ENCODE measurements at regions not wholly inside any gene's neighbourhood (a gene's known extent, or its start where the extent isn't known, plus 50 kb on each side); places are given as distances from the start of the nearest gene placed in this dataset.
A peak's percentile ranks its signal among the peaks of the same experiment; 100 is the strongest.

GRCh38 chr7:94245500-94245899 lies 149.2 kb upstream of the COL1A2 start:
- TF ChIP-seq BACH2 (CRISPR knock-in tag; IDR thresholded peaks at IDR 0.05; ENCODE audit: borderline replicate concordance) (no peak), TOX (CRISPR knock-in tag; IDR thresholded peaks at IDR 0.05; ENCODE audit: borderline replicate concordance) (no peak), ESRRG (CRISPR knock-in tag; IDR thresholded peaks at IDR 0.05) (no peak), ZFP30 (CRISPR knock-in tag; IDR thresholded peaks at IDR 0.05) (no peak), ARNTL (CRISPR knock-in tag; IDR thresholded peaks at IDR 0.05; ENCODE audit: borderline replicate concordance, low read depth) (no peak)
- ATAC-seq = no peak

- TF ChIP-seq RARB (CRISPR knock-in tag; IDR thresholded peaks at IDR 0.05) = no peak
- no peak for TF ChIP-seq ZFP30 (CRISPR knock-in tag; IDR thresholded peaks at IDR 0.05)
- TF ChIP-seq ZNF8 (CRISPR knock-in tag; IDR thresholded peaks at IDR 0.05) = no peak
- TF ChIP-seq BACH2 (CRISPR knock-in tag; IDR thresholded peaks at IDR 0.05; ENCODE audit: borderline replicate concordance) = no peak
- TF ChIP-seq CREB5 (CRISPR knock-in tag; IDR thresholded peaks at IDR 0.05; ENCODE audit: low read depth) = no peak
- TF ChIP-seq CSDC2 (CRISPR knock-in tag; IDR thresholded peaks at IDR 0.05) = no peak
- TF ChIP-seq CSRNP3 (CRISPR knock-in tag; IDR thresholded peaks at IDR 0.05) = no peak
- TF ChIP-seq POU6F1 (CRISPR knock-in tag; IDR thresholded peaks at IDR 0.05; ENCODE audit: borderline replicate concordance, low read depth) = no peak
- no peak for TF ChIP-seq ZNF70 (CRISPR knock-in tag; IDR thresholded peaks at IDR 0.05)
- no peak for TF ChIP-seq ARNTL (CRISPR knock-in tag; IDR thresholded peaks at IDR 0.05; ENCODE audit: borderline replicate concordance, low read depth)
- no peak for TF ChIP-seq ZC3H10 (CRISPR knock-in tag; IDR thresholded peaks at IDR 0.05)
- TF ChIP-seq ESRRG (CRISPR knock-in tag; IDR thresholded peaks at IDR 0.05) = no peak
- no peak for TF ChIP-seq ZFP3 (CRISPR knock-in tag; IDR thresholded peaks at IDR 0.05)
- TF ChIP-seq ZNF565 (CRISPR knock-in tag; conservative IDR thresholded peaks at IDR 0.05; ENCODE audit: low read depth) = no peak
- no peak for TF ChIP-seq TOX (CRISPR knock-in tag; IDR thresholded peaks at IDR 0.05; ENCODE audit: borderline replicate concordance)
- ATAC-seq = no peak
These were observed 146.7 kb upstream of the COL1A2 start for GRCh38 chr7:94247970-94248369.

- TF ChIP-seq PATZ1 (CRISPR knock-in tag; IDR thresholded peaks at IDR 0.05; ENCODE audit: borderline replicate concordance) (no peak), ISL1 (CRISPR knock-in tag; IDR thresholded peaks at IDR 0.05) (no peak), ZNF8 (CRISPR knock-in tag; IDR thresholded peaks at IDR 0.05) (no peak), OSR1 (CRISPR knock-in tag; IDR thresholded peaks at IDR 0.05) (no peak), ARNTL (CRISPR knock-in tag; IDR thresholded peaks at IDR 0.05; ENCODE audit: borderline replicate concordance, low read depth) (no peak), CSDC2 (CRISPR knock-in tag; IDR thresholded peaks at IDR 0.05) (no peak), CSRNP3 (CRISPR knock-in tag; IDR thresholded peaks at IDR 0.05) (no peak), GLIS3 (CRISPR knock-in tag; IDR thresholded peaks at IDR 0.05) (no peak), ESRRG (CRISPR knock-in tag; IDR thresholded peaks at IDR 0.05) (no peak), ZFP3 (CRISPR knock-in tag; IDR thresholded peaks at IDR 0.05) (no peak), ZNF70 (CRISPR knock-in tag; IDR thresholded peaks at IDR 0.05) (no peak), ZFP30 (CRISPR knock-in tag; IDR thresholded peaks at IDR 0.05) (no peak), PPARA (CRISPR knock-in tag; IDR thresholded peaks at IDR 0.05; ENCODE audit: borderline replicate concordance) (no peak), RARB (CRISPR knock-in tag; IDR thresholded peaks at IDR 0.05) (no peak)
- no peak; the same call in 2 of the 3 replicates for ATAC-seq
These were observed 145.1 kb upstream of the COL1A2 start for GRCh38 chr7:94249631-94250030.

GRCh38 chr7:94250124-94250523 lies 144.6 kb upstream of the COL1A2 start:
- peak; percentile 70 for ATAC-seq
- TF ChIP-seq CREB5 (CRISPR knock-in tag; IDR thresholded peaks at IDR 0.05; ENCODE audit: low read depth) = no peak
- no peak for TF ChIP-seq ZFP3 (CRISPR knock-in tag; IDR thresholded peaks at IDR 0.05)
- TF ChIP-seq POU6F1 (CRISPR knock-in tag; IDR thresholded peaks at IDR 0.05; ENCODE audit: borderline replicate concordance, low read depth) = no peak
- peak; percentile 57; the same call in 1 of the 2 replicates for TF ChIP-seq TCF4 (CRISPR knock-in tag; IDR thresholded peaks at IDR 0.05; ENCODE audit: borderline replicate concordance)
- peak; percentile 96 for TF ChIP-seq ZC3H10 (CRISPR knock-in tag; IDR thresholded peaks at IDR 0.05)
- no peak for TF ChIP-seq ZNF565 (CRISPR knock-in tag; conservative IDR thresholded peaks at IDR 0.05; ENCODE audit: low read depth)
- TF ChIP-seq GLIS3 (CRISPR knock-in tag; IDR thresholded peaks at IDR 0.05) = peak; percentile 47; the same call in 1 of the 2 replicates
- peak; percentile 66; the same call in 1 of the 2 replicates for TF ChIP-seq PATZ1 (CRISPR knock-in tag; IDR thresholded peaks at IDR 0.05; ENCODE audit: borderline replicate concordance)
- no peak for TF ChIP-seq TOX (CRISPR knock-in tag; IDR thresholded peaks at IDR 0.05; ENCODE audit: borderline replicate concordance)
- TF ChIP-seq ISL1 (CRISPR knock-in tag; IDR thresholded peaks at IDR 0.05) = peak; percentile 95

Measured in SK-N-SH treated with all-trans-retinoic acid at 6 μM for 48 hours (cell line).